ENCODE measurements at regions not wholly inside any gene's neighbourhood (a gene's known extent, or its start where the extent isn't known, plus 50 kb on each side); places are given as distances from the start of the nearest gene placed in this dataset.

DNA sequence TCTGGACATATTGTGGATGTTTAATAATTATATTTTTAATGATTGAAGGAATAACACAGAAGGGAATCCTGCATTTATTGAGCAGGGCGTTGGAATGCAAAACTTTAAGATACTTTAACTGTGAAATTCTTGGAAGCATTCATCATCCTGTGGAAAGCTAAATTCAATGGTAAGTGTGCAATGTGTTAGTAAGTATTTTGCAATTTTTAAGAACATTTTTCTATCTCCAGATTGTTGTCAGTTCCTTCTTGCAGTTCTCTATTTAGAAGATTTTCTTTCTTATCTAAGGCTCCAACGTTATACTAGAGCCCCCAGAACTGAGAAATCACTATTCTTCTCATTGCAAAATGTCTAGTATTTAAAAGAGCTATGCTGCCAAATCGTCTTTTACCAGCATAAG lies 132.2 kb upstream of the TSC22D2 start:
- no peak overlapping the region for H3K4me3 ChIP-seq (ENCODE audit: insufficient read depth, low read depth, low read length)
- H4K5ac ChIP-seq (ENCODE audit: low read depth, low read length): no peak overlapping the region
- in situ Hi-C loops (cut with MboI; ENCODE audit: low sequenced_read_pairs): no loop called here
- H3K4me2 ChIP-seq (ENCODE audit: low read depth, low read length): peak overlapping the region; percentile 61; the same call in 1 of the 2 replicates
- DNase-seq (peak; percentile 20), ATAC-seq (ENCODE audit: low read depth) (peak; percentile 59)
- peaks cover 6% of the 10 kb centered on the region for H3K4me1 ChIP-seq (ENCODE audit: control insufficient read depth, insufficient read depth, low read length)
- H3K9me3 ChIP-seq (ENCODE audit: control insufficient read depth, insufficient read depth, low read length): peaks cover 3% of the 10 kb centered on the region; the same call in 1 of the 2 replicates
- H3K27ac ChIP-seq (ENCODE audit: insufficient read depth, low read length): no peak overlapping the region
- H2BK15ac ChIP-seq (ENCODE audit: low read depth, low read length): no peak overlapping the region
- H3K4ac ChIP-seq (ENCODE audit: low read depth, low read length): no peak overlapping the region
- H3K36me3 ChIP-seq (ENCODE audit: control insufficient read depth, insufficient read depth, low read length): no peaks in the 10 kb centered on the region
- CTCF ChIA-PET: no interaction called here
- H3K18ac ChIP-seq (ENCODE audit: low read depth, low read length): no peak overlapping the region
- TF ChIP-seq CEBPB (IDR thresholded peaks at IDR 0.05; ENCODE audit: low read depth, low read length): 0 out of 2 replicates have a peak, but pooled peaks have one; percentile 16
- TF ChIP-seq MAFK (IDR thresholded peaks at IDR 0.05; ENCODE audit: low read depth, low read length): no peak
- POLR2A ChIA-PET (ENCODE audit: unreplicated experiment): no interaction called here
- no peak overlapping the region for H3K9ac ChIP-seq (ENCODE audit: low read depth, low read length)
- H4K91ac ChIP-seq (ENCODE audit: insufficient read depth, low read depth, low read length): no peak overlapping the region
- H2BK5ac ChIP-seq (ENCODE audit: low read depth, low read length, poor library complexity, severe bottlenecking): no peak overlapping the region
- H3K14ac ChIP-seq (replicated peaks; ENCODE audit: low read depth, low read length): no peak overlapping the region
- peak overlapping the region in 1 of 2 experiments; percentile 24; a peak in 1 of 4 replicates for H4K8ac ChIP-seq (ENCODE audit: low read depth in 2 of 2, low read length in 2 of 2)
- WGBS, 2 experiments (ENCODE audit: extremely low coverage in 2 of 2, insufficient read length in 1 of 2): no CpG with 5 or more reads among the region's 3 CpGs
- H3K27me3 ChIP-seq (ENCODE audit: control insufficient read depth, insufficient read depth, low read length): no peaks in the 10 kb centered on the region
- no peaks in the 10 kb centered on the region for H3K79me1 ChIP-seq (ENCODE audit: low read depth in 1 of 2, low read length in 2 of 2)
- H3K23ac ChIP-seq (ENCODE audit: low read depth, low read length): no peak overlapping the region
- no peak overlapping the region for H3K56ac ChIP-seq (ENCODE audit: extremely low read depth, insufficient read depth, low read length)
- H2AK5ac ChIP-seq (ENCODE audit: low read depth, low read length): no peak overlapping the region
- H2AFZ ChIP-seq (replicated peaks; ENCODE audit: low read length, poor library complexity): no peak overlapping the region
- no peaks in the 10 kb centered on the region for H4K20me1 ChIP-seq (ENCODE audit: insufficient read depth, low read length)
- H3K9me1 ChIP-seq (ENCODE audit: insufficient read depth, low read length): no peaks in the 10 kb centered on the region
- no peak overlapping the region for H2AK9ac ChIP-seq (replicated peaks; ENCODE audit: low read depth, low read length, poor library complexity)
- dilution Hi-C loops (cut with HindIII; ENCODE audit: low sequenced_read_pairs, unreplicated experiment): no loop called here
- H2BK20ac ChIP-seq (ENCODE audit: low read depth, low read length): no peak overlapping the region
- BruUV-seq (replicated peaks): no TSS peak
- intact Hi-C loops (cut with micrococcal nuclease): loop anchor here (1.0 kb wide), 1 partner anchor 9 kb away; no protein-coding TSS in a partner anchor
- H2BK120ac ChIP-seq (ENCODE audit: low read depth, low read length): 0 out of 2 replicates have a peak overlapping the region, but pooled peaks have one; percentile 53

Measured in IMR-90 (cell line).